Skeletal muscle tissue (tissue), 3 donors: ENCODE measurements at regions not wholly inside any gene's neighbourhood (a gene's known extent, or its start where the extent isn't known, plus 50 kb on each side); places are given as distances from the start of the nearest gene placed in this dataset.

ENCODE experiments used
- H3K27ac ChIP-seq: one replicate; pipeline ENCODE4 v1.7.0; 2013; ENCODE audit warnings: mild to moderate bottlenecking, low read depth, low read length, inconsistent platforms
- H3K27me3 ChIP-seq, 3 donors: one replicate each; pipeline ENCODE4 v1.7.0; 2013; ENCODE audit warnings: low read length in 3 of 3; ENCODE audit not compliant: control insufficient read depth in 3 of 3, insufficient read depth in 3 of 3
- H3K36me3 ChIP-seq, 3 donors: one replicate each; pipeline ENCODE4 v1.7.0; 2013; ENCODE audit warnings: low read length in 3 of 3; ENCODE audit not compliant: control insufficient read depth in 3 of 3, insufficient read depth in 3 of 3
- H3K4me1 ChIP-seq, 3 donors: one replicate each; pipeline ENCODE4 v1.7.0; 2013; ENCODE audit warnings: low read length in 3 of 3, mild to moderate bottlenecking in 3 of 3; ENCODE audit not compliant: control insufficient read depth in 3 of 3, insufficient read depth in 3 of 3
- H3K4me3 ChIP-seq, 3 donors: one replicate each; pipeline ENCODE4 v1.7.0; 2013; ENCODE audit warnings: low read length in 3 of 3
- H3K9ac ChIP-seq, 3 donors: one replicate each; pipeline ENCODE4 v1.7.0; 2013; ENCODE audit warnings: low read length in 3 of 3, mild to moderate bottlenecking in 3 of 3, moderate library complexity in 2 of 3, low read depth in 1 of 3
- H3K9me3 ChIP-seq, 3 donors: one replicate each; pipeline ENCODE4 v1.7.0; 2013; ENCODE audit warnings: low read length in 3 of 3; ENCODE audit not compliant: control insufficient read depth in 3 of 3
- donor health status: Osteomylitis.

- peak overlapping the region in 2 of 3 donors; percentile 20 to 66 for H3K9ac ChIP-seq
- peaks cover 0 to 3% (median 0%) of the 10 kb centered on the region in 3 donors for H3K27me3 ChIP-seq
- H3K9me3 ChIP-seq = no peaks in the 10 kb centered on the region
- peaks cover 4 to 9% (median 7%) of the 10 kb centered on the region in 3 donors for H3K4me1 ChIP-seq
- H3K27ac ChIP-seq = peak overlapping the region; percentile 81
- no peaks in the 10 kb centered on the region for H3K36me3 ChIP-seq
- peak overlapping the region; percentile 41 to 83 (median 64) for H3K4me3 ChIP-seq
These were observed 400.9 kb downstream of the SHQ1 start for GRCh38 chr3:72447059-72447946.

GRCh38 chr3:72446218-72447058, 401.8 kb downstream of the SHQ1 start, which contains the start of gene RYBP:
TSS of gene RYBP (minus strand) at chr3:72446621.
- Histone ChIP-seq H3K27ac (peak within 1 kb of the TSS; percentile 81), H3K4me1 (peaks cover 4 to 9% (median 7%) of the 10 kb centered on the region in 3 donors), H3K36me3 (no peaks in the 10 kb centered on the region), H3K9me3 (no peaks in the 10 kb centered on the region), H3K9ac (peak within 1 kb of the TSS; percentile 92 to 93 (median 93)), H3K4me3 (peak within 1 kb of the TSS; percentile 75 to 95 (median 83)), H3K27me3 (peaks cover 0 to 3% (median 0%) of the 10 kb centered on the region in 3 donors)

GRCh38 chr3:72445827-72446217, 402.4 kb downstream of the SHQ1 start:
- no peaks in the 10 kb centered on the region for H3K27me3 ChIP-seq
- peaks cover 4 to 9% (median 7%) of the 10 kb centered on the region in 3 donors for H3K4me1 ChIP-seq
- peak overlapping the region; percentile 92 to 93 (median 93) for H3K9ac ChIP-seq
- H3K27ac ChIP-seq = no peak overlapping the region
- H3K4me3 ChIP-seq = peak overlapping the region; percentile 75 to 95 (median 83)
- no peaks in the 10 kb centered on the region for H3K36me3 ChIP-seq
- H3K9me3 ChIP-seq = no peaks in the 10 kb centered on the region

- no peak overlapping the region for H3K9ac ChIP-seq
- H3K4me1 ChIP-seq = peaks cover 4 to 13% (median 9%) of the 10 kb centered on the region in 3 donors
- H3K9me3 ChIP-seq = no peaks in the 10 kb centered on the region
- H3K27me3 ChIP-seq = no peaks in the 10 kb centered on the region
- H3K27ac ChIP-seq = no peak overlapping the region
- H3K4me3 ChIP-seq = no peak overlapping the region
- no peaks in the 10 kb centered on the region for H3K36me3 ChIP-seq
These were observed 403.5 kb downstream of the SHQ1 start for GRCh38 chr3:72444656-72445223.

- Histone ChIP-seq H3K27ac (no peak overlapping the region), H3K4me1 (peaks cover 4 to 27% (median 20%) of the 10 kb centered on the region in 3 donors), H3K4me3 (no peak overlapping the region), H3K9me3 (no peaks in the 10 kb centered on the region), H3K9ac (no peak overlapping the region), H3K36me3 (no peaks in the 10 kb centered on the region), H3K27me3 (no peaks in the 10 kb centered on the region)
These were observed 405.5 kb downstream of the SHQ1 start for GRCh38 chr3:72442759-72443158.

GRCh38 chr3:72441284-72441994, 406.8 kb downstream of the SHQ1 start:
- Histone ChIP-seq H3K36me3 (no peaks in the 10 kb centered on the region), H3K27ac (no peak overlapping the region), H3K27me3 (no peaks in the 10 kb centered on the region), H3K9ac (no peak overlapping the region), H3K4me1 (peaks cover 0 to 34% (median 20%) of the 10 kb centered on the region in 3 donors), H3K9me3 (no peaks in the 10 kb centered on the region), H3K4me3 (no peak overlapping the region)

GRCh38 chr3:72440491-72440890, 407.8 kb downstream of the SHQ1 start:
- H3K27me3 ChIP-seq = no peaks in the 10 kb centered on the region
- H3K36me3 ChIP-seq = no peaks in the 10 kb centered on the region
- H3K27ac ChIP-seq = no peak overlapping the region
- H3K9me3 ChIP-seq = no peaks in the 10 kb centered on the region
- H3K4me3 ChIP-seq = no peak overlapping the region
- peaks cover 0 to 30% (median 14%) of the 10 kb centered on the region in 3 donors for H3K4me1 ChIP-seq
- no peak overlapping the region for H3K9ac ChIP-seq

GRCh38 chr3:72439321-72440183, 408.7 kb downstream of the SHQ1 start:
- Histone ChIP-seq H3K4me1 (peaks cover 0 to 27% (median 11%) of the 10 kb centered on the region in 3 donors), H3K9ac (no peak overlapping the region), H3K4me3 (no peak overlapping the region), H3K9me3 (no peaks in the 10 kb centered on the region), H3K36me3 (no peaks in the 10 kb centered on the region), H3K27ac (no peak overlapping the region), H3K27me3 (no peaks in the 10 kb centered on the region)
